ENCODE measurements at regions not wholly inside any gene's neighbourhood (a gene's known extent, or its start where the extent isn't known, plus 50 kb on each side); places are given as distances from the start of the nearest gene placed in this dataset.

DNA sequence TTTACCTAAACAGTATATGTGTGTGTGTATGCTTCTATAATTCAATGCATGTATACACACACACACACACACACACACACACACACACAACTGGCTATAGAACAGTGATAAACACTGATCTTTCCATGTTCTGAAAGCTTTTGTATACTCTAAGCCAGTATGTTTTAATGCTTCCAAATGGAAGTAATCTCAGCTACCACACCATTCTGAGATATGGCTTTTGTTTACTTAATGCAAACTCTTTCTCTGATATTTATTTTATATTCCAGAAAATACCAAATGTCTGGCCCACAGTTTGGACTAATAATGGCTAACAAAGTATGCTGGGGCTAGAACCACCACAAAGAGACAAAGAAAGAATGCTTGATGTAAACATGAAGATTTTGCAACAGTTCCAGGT lies 199.4 kb upstream of the ARHGEF26 start:
- Histone ChIP-seq H4K8ac (ENCODE audit: low read depth, low read length) (no peak overlapping the region), H2BK5ac (ENCODE audit: low read length) (no peak overlapping the region), H3K14ac (ENCODE audit: low read length) (no peak overlapping the region), H3K9ac (ENCODE audit: low read depth, low read length, poor library complexity) (no peak overlapping the region), H3K9me3 (replicated peaks in 1 of 2; ENCODE audit: control insufficient read depth in 2 of 2, insufficient read depth in 1 of 2, low read depth in 1 of 2, low read length in 2 of 2) (no peaks in the 10 kb centered on the region), H2BK15ac (ENCODE audit: low read length) (no peak overlapping the region), H3K4me2 (ENCODE audit: insufficient read depth, low read length, poor library complexity, severe bottlenecking) (no peak overlapping the region), H3K23ac (ENCODE audit: low read depth, low read length, poor library complexity) (no peak overlapping the region), H4K91ac (ENCODE audit: low read depth, low read length, poor library complexity) (no peak overlapping the region), H3K36me3 (replicated peaks in 1 of 2; ENCODE audit: control insufficient read depth in 2 of 2, insufficient read depth in 2 of 2, low read length in 2 of 2) (no peaks in the 10 kb centered on the region), H3K18ac (ENCODE audit: low read length) (no peak overlapping the region), H3K4ac (ENCODE audit: low read length) (no peak overlapping the region), H2BK12ac (ENCODE audit: low read length) (no peak overlapping the region), H2AK5ac (ENCODE audit: low read depth, low read length) (no peak overlapping the region), H3K27ac (replicated peaks; ENCODE audit: low read length) (no peak overlapping the region), H3K4me1 (ENCODE audit: control insufficient read depth in 2 of 2, insufficient read depth in 1 of 2, low read depth in 1 of 2, low read length in 2 of 2) (no peaks in the 10 kb centered on the region), H3K4me3 (ENCODE audit: low read length in 2 of 2) (no peak overlapping the region), H2BK120ac (ENCODE audit: low read depth, low read length) (no peak overlapping the region), H2AFZ (ENCODE audit: low read length) (no peak overlapping the region), H3K79me1 (ENCODE audit: low read depth, low read length) (no peaks in the 10 kb centered on the region), H3K27me3 (ENCODE audit: control insufficient read depth in 3 of 3, insufficient read depth in 3 of 3, low read depth in 1 of 3, low read length in 3 of 3) (no peaks in the 10 kb centered on the region)
- no peak for DNase-seq (ENCODE audit: low spot score)

DNA sequence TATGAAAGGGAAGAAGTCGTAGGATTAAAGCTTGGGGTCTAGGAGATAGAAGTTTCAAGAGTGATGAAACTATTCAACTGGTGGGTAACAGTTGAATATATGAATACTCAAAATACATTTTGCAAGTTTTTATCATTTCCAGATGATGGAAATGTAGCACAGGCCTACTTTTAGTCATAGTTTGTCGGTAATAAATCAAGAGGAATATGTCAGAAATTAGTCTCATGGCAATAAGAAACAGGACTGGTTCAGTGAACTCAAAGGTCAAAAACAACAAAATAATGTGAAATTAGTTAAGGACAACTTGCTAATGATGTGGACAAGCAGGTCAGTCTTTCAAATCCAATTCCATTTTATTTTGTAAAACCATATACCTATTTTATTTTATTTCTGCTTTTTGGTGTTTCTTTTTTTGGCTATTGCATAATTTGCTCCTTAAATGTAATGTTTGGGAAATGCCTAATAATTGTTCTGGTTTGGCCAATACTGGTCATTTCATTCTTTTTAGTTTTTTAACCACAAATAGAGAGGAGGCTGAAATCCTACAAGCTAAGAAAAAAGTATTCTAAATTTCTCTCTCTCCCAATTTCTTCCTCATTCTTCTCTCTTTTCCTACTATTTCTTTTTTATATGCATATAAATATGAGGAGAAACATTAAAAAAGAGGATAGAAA lies 195.2 kb upstream of the ARHGEF26 start:
- no peak overlapping the region for H2BK5ac ChIP-seq (ENCODE audit: low read length)
- H3K4me1 ChIP-seq (ENCODE audit: control insufficient read depth in 2 of 2, insufficient read depth in 1 of 2, low read depth in 1 of 2, low read length in 2 of 2), result no peaks in the 10 kb centered on the region
- no peak overlapping the region for H3K14ac ChIP-seq (ENCODE audit: low read length)
- no peaks in the 10 kb centered on the region for H3K36me3 ChIP-seq (replicated peaks in 1 of 2; ENCODE audit: control insufficient read depth in 2 of 2, insufficient read depth in 2 of 2, low read length in 2 of 2)
- H2AFZ ChIP-seq (ENCODE audit: low read length), result no peak overlapping the region
- H4K8ac ChIP-seq (ENCODE audit: low read depth, low read length), result no peak overlapping the region
- WGBS, 2 donors (ENCODE audit: extremely low coverage in 2 of 2, insufficient read length in 2 of 2, insufficient replicate concordance in 1 of 2), result no CpG with 5 or more reads among the region's 2 CpGs
- H3K9ac ChIP-seq (ENCODE audit: low read depth, low read length, poor library complexity), result no peak overlapping the region
- no peak overlapping the region for H2AK5ac ChIP-seq (ENCODE audit: low read depth, low read length)
- no peak overlapping the region for H4K91ac ChIP-seq (ENCODE audit: low read depth, low read length, poor library complexity)
- H3K79me1 ChIP-seq (ENCODE audit: low read depth, low read length), result no peaks in the 10 kb centered on the region
- no peak overlapping the region for H3K4ac ChIP-seq (ENCODE audit: low read length)
- H2BK15ac ChIP-seq (ENCODE audit: low read length), result no peak overlapping the region
- no peak overlapping the region for H3K27ac ChIP-seq (replicated peaks; ENCODE audit: low read length)
- H3K23ac ChIP-seq (ENCODE audit: low read depth, low read length, poor library complexity), result no peak overlapping the region
- H3K18ac ChIP-seq (ENCODE audit: low read length), result no peak overlapping the region
- H3K4me2 ChIP-seq (ENCODE audit: insufficient read depth, low read length, poor library complexity, severe bottlenecking), result no peak overlapping the region
- no peak overlapping the region for H2BK120ac ChIP-seq (ENCODE audit: low read depth, low read length)
- H3K27me3 ChIP-seq (ENCODE audit: control insufficient read depth in 3 of 3, insufficient read depth in 3 of 3, low read depth in 1 of 3, low read length in 3 of 3), result no peaks in the 10 kb centered on the region
- no peak for DNase-seq (ENCODE audit: low spot score)
- no peaks in the 10 kb centered on the region for H3K9me3 ChIP-seq (replicated peaks in 1 of 2; ENCODE audit: control insufficient read depth in 2 of 2, insufficient read depth in 1 of 2, low read depth in 1 of 2, low read length in 2 of 2)
- no peak overlapping the region for H2BK12ac ChIP-seq (ENCODE audit: low read length)
- H3K4me3 ChIP-seq (ENCODE audit: low read length in 2 of 2), result no peak overlapping the region

DNA sequence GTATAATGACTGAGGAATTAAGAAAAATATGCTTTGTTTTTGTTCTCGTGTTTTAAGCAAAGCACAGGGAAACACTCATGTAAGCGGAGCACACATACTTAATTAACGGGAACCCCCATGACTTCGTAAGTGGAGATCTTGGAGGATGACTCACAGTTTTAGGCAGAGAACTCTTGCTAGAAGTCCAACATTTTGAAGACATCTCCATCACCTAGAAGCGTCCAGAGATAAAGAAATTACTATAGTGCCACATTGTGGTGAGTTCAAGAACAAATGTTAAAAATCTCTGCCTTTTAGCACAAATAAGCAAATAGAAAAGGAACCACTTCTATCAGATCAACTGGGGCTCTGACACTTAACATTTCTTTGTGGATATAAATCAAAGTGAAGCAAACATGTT lies 194.1 kb upstream of the ARHGEF26 start:
- Histone ChIP-seq H2BK12ac (ENCODE audit: low read length) (no peak overlapping the region), H3K4me2 (ENCODE audit: insufficient read depth, low read length, poor library complexity, severe bottlenecking) (no peak overlapping the region), H3K79me1 (ENCODE audit: low read depth, low read length) (no peaks in the 10 kb centered on the region), H3K4me3 (ENCODE audit: low read length in 2 of 2) (no peak overlapping the region), H2AK5ac (ENCODE audit: low read depth, low read length) (no peak overlapping the region), H3K36me3 (replicated peaks in 1 of 2; ENCODE audit: control insufficient read depth in 2 of 2, insufficient read depth in 2 of 2, low read length in 2 of 2) (no peaks in the 10 kb centered on the region), H3K18ac (ENCODE audit: low read length) (no peak overlapping the region), H3K4me1 (ENCODE audit: control insufficient read depth in 2 of 2, insufficient read depth in 1 of 2, low read depth in 1 of 2, low read length in 2 of 2) (no peaks in the 10 kb centered on the region), H3K14ac (ENCODE audit: low read length) (no peak overlapping the region), H3K27me3 (ENCODE audit: control insufficient read depth in 3 of 3, insufficient read depth in 3 of 3, low read depth in 1 of 3, low read length in 3 of 3) (no peaks in the 10 kb centered on the region), H3K4ac (ENCODE audit: low read length) (no peak overlapping the region), H2BK120ac (ENCODE audit: low read depth, low read length) (no peak overlapping the region), H3K9me3 (replicated peaks in 1 of 2; ENCODE audit: control insufficient read depth in 2 of 2, insufficient read depth in 1 of 2, low read depth in 1 of 2, low read length in 2 of 2) (no peaks in the 10 kb centered on the region), H4K91ac (ENCODE audit: low read depth, low read length, poor library complexity) (no peak overlapping the region), H2BK5ac (ENCODE audit: low read length) (no peak overlapping the region), H3K27ac (replicated peaks; ENCODE audit: low read length) (no peak overlapping the region), H2AFZ (ENCODE audit: low read length) (no peak overlapping the region), H4K8ac (ENCODE audit: low read depth, low read length) (no peak overlapping the region), H3K23ac (ENCODE audit: low read depth, low read length, poor library complexity) (no peak overlapping the region), H3K9ac (ENCODE audit: low read depth, low read length, poor library complexity) (no peak overlapping the region), H2BK15ac (ENCODE audit: low read length) (no peak overlapping the region)
- no peak for DNase-seq (ENCODE audit: low spot score)
- WGBS, 2 donors (ENCODE audit: extremely low coverage in 2 of 2, insufficient read length in 2 of 2, insufficient replicate concordance in 1 of 2), result no CpG with 5 or more reads among the region's 5 CpGs

DNA sequence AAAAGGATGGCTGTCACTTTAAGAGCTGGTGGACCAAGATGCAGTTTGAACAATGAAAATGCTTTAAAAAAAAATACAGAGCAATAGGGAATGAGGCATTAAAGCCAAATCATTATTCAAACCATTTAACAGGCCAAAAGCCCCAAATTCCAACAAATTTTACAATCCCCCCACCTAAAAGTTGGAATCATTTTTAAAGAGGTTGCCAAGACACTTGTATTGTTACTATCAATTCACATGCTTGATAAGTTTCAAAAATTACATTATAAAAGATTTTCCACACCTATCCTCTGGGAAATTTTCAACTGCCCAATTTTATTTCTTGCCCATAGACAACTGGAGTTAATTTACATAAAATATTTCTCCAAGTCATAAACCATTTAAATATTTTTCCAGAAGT lies 192.3 kb upstream of the ARHGEF26 start:
- Histone ChIP-seq H3K9ac (ENCODE audit: low read depth, low read length, poor library complexity) (no peak overlapping the region), H2AK5ac (ENCODE audit: low read depth, low read length) (no peak overlapping the region), H2AFZ (ENCODE audit: low read length) (no peak overlapping the region), H3K9me3 (replicated peaks in 1 of 2; ENCODE audit: control insufficient read depth in 2 of 2, insufficient read depth in 1 of 2, low read depth in 1 of 2, low read length in 2 of 2) (no peaks in the 10 kb centered on the region), H3K4me1 (ENCODE audit: control insufficient read depth in 2 of 2, insufficient read depth in 1 of 2, low read depth in 1 of 2, low read length in 2 of 2) (no peaks in the 10 kb centered on the region), H3K79me1 (ENCODE audit: low read depth, low read length) (no peaks in the 10 kb centered on the region), H2BK12ac (ENCODE audit: low read length) (no peak overlapping the region), H4K91ac (ENCODE audit: low read depth, low read length, poor library complexity) (no peak overlapping the region), H3K14ac (ENCODE audit: low read length) (no peak overlapping the region), H3K18ac (ENCODE audit: low read length) (no peak overlapping the region), H2BK120ac (ENCODE audit: low read depth, low read length) (no peak overlapping the region), H3K4ac (ENCODE audit: low read length) (no peak overlapping the region), H3K27me3 (ENCODE audit: control insufficient read depth in 3 of 3, insufficient read depth in 3 of 3, low read depth in 1 of 3, low read length in 3 of 3) (no peaks in the 10 kb centered on the region), H3K4me3 (ENCODE audit: low read length in 2 of 2) (no peak overlapping the region), H3K23ac (ENCODE audit: low read depth, low read length, poor library complexity) (no peak overlapping the region), H3K36me3 (replicated peaks in 1 of 2; ENCODE audit: control insufficient read depth in 2 of 2, insufficient read depth in 2 of 2, low read length in 2 of 2) (no peaks in the 10 kb centered on the region), H3K27ac (replicated peaks; ENCODE audit: low read length) (no peak overlapping the region), H4K8ac (ENCODE audit: low read depth, low read length) (no peak overlapping the region), H3K4me2 (ENCODE audit: insufficient read depth, low read length, poor library complexity, severe bottlenecking) (no peak overlapping the region), H2BK5ac (ENCODE audit: low read length) (no peak overlapping the region), H2BK15ac (ENCODE audit: low read length) (no peak overlapping the region)
- no peak for DNase-seq (ENCODE audit: low spot score)
